AG10803 (cell line): ENCODE measurements at regions not wholly inside any gene's neighbourhood (a gene's known extent, or its start where the extent isn't known, plus 50 kb on each side); places are given as distances from the start of the nearest gene placed in this dataset.

ENCODE experiments used
- DNase-seq: peaks from one replicate; pipeline ENCODE4 v3.0.0; 2010; ENCODE audit warnings: low read depth
- H3K4me3 ChIP-seq: 2 replicates; pipeline ENCODE4 v1.5.1; 2011; ENCODE audit warnings: mild to moderate bottlenecking, low read length, control low read depth
- TF ChIP-seq, protein P1 (sequence below): conservative IDR thresholded peaks from 2 replicates; pipeline ENCODE4 v1.5.1; 2011; ENCODE audit warnings: mild to moderate bottlenecking, low read length, control low read depth, inconsistent platforms

DNA sequence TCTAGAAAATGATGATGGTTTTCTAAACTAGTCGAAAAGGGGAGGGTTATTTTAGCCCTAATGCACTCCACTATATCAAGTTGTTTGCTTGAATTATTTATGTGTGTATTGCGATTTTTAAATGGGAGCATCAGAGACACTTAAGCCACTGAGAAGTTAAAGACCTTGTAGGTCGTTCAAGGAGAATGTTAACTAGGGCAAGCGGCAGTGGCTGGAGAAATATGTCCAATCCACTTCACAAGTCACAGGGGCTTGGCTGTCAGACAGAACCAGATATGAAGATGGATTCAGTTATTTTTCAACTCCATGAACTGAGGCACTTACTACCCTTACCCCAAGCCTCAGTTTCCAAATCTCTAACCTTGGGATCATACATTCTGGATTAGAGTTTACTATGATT is 702.0 kb downstream of the CDH11 start:
- no peak overlapping the region for H3K4me3 ChIP-seq
- TF ChIP-seq, protein P1, sequence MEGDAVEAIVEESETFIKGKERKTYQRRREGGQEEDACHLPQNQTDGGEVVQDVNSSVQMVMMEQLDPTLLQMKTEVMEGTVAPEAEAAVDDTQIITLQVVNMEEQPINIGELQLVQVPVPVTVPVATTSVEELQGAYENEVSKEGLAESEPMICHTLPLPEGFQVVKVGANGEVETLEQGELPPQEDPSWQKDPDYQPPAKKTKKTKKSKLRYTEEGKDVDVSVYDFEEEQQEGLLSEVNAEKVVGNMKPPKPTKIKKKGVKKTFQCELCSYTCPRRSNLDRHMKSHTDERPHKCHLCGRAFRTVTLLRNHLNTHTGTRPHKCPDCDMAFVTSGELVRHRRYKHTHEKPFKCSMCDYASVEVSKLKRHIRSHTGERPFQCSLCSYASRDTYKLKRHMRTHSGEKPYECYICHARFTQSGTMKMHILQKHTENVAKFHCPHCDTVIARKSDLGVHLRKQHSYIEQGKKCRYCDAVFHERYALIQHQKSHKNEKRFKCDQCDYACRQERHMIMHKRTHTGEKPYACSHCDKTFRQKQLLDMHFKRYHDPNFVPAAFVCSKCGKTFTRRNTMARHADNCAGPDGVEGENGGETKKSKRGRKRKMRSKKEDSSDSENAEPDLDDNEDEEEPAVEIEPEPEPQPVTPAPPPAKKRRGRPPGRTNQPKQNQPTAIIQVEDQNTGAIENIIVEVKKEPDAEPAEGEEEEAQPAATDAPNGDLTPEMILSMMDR, result no peak
- no peak for DNase-seq

DNA sequence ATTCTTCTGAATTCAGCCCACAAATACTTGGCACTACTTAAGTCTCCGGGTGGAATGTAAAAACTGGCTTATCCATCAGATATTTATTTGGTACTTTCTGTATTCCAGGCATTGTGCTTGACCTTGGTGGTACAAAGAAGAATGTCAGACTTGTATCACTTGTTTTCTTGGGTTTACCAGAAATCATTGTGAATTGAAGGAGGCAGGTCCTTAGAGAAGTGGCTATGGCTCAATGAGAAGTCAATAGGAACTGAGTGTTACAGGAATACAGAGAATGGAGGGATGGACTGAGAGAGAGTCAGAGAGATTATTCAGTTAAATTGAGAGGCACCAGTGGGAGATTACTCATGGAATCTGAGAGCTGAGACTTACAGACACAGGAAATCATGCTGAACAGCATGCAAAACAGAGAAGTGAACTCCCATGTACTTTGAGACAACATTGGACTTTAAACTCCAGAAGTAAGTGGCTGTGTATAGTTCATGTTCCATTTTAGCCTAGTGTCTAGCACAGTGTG is 704.1 kb downstream of the CDH11 start:
- H3K4me3 ChIP-seq, result no peak overlapping the region; the same call in 1 of the 2 replicates
- TF ChIP-seq, protein P1, result no peak
- peak; percentile 98 for DNase-seq

DNA sequence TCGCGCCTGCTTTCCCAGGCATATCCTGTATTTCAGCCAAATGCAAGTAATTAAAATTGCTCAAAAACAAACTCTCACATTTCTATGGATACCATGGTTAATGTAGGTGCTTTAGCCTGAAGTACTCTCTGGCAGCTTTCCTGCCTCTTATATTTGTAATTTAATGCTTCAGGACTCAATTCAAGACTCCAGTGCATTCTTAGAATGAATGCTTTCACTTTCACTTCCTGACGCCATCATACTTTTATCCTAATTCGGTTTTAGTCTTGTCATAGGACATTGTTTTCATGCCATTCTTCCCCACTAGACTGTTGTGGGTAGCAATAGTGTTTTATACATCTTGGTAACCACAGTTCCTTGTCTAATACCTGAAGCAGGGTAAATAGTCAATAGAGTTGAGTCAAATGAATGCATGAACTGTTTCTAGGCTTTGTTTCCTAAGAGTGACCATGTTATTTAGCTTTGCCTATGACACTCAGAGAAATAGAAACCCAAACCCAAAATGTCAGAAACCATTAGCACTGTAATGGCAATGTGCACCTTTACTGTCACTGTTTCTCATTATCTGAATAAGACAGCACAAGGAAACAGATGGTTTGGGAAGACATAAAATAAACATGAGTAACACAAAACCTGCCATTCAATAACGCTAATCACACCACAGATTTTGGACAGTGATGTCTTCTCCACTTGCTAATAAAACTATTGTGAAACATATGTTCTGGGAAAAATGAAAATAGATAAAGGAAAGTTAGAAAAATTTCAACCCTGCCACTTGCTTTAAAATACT is 705.5 kb downstream of the CDH11 start:
- peak overlapping the region; percentile 30 for H3K4me3 ChIP-seq
- DNase-seq, result peak; percentile 91

DNA sequence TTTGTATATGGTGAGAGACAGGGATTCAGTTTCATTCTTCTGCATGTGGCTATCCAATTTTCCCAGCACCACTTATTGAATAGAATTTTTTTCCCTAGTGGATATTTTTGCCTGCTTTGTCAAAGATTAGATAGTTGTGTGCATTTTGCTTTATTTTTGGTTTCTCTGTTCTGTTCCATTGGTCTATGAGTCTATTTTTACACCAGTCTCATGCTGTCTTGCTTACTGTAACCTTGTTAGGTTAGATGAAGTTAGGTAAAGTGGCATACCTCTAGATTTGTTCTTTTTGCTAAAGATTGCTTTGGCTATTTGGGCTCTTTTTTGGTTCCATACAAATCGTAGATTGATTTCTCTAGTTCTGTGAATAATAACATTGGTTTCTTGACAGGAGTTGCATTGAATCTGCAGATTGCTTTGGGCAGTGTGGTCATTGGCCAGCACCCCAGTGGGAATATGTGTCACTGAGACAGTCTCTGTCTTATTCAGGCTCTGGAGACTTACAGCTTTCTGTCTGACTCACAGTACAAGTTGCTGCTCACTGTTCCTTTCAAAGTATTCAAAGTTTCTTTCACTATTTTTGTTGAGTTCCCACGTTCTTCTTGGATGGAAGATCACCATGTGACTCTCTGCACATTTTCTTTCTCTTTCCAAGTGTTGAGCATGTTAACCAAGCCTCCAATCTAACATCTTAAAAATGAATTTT is 709.1 kb downstream of the CDH11 start:
- peak; percentile 74 for DNase-seq
- TF ChIP-seq, protein P1, result no peak
- no peak overlapping the region for H3K4me3 ChIP-seq

More for the DNA sequence above, 705.5 kb downstream of the CDH11 start:
- TF ChIP-seq, protein P1, result no peak

DNA sequence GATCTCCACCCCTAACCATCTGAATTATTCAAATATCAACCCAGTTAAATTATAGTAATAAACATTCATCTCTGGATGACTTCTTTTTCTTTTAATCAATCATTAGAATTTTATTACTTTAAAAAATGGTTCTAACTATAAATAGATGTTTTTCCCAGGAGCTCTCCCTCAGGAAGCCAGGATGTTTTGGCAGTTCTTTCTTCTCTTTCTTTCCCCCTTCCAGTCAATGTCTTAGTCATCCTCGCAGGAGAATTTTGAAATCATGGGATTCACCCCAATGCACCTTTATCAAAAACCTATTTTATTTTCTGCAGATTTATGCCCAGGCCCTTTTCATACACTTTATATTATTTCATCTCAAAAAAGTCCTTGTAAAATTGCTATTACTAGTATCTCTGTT is 711.6 kb downstream of the CDH11 start:
- no peak for DNase-seq
- TF ChIP-seq, protein P1, result no peak

DNA sequence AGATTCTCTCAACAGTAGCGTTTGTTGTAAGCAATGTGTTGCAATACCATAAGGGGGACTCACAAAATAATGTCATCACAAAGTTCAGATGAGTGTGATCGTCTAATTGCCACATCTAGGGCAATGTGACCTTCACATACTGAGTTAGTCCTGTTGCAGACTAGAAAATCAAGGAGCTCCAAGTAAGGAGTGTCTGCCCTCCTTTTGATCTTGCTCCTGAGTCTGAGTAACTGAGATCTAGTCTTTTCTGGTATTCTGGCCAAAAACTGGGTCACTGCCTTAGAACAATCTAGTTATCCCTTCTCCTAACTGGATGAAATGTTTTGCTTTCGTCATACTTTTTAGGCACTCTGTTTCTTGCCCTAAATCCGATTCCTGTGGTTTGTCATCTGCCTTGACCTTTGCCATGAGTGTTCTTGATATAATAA is 712.1 kb downstream of the CDH11 start:
- peak; percentile 42 for DNase-seq
- H3K4me3 ChIP-seq, result no peak overlapping the region
- TF ChIP-seq, protein P1, result no peak

More for the DNA sequence above, 711.6 kb downstream of the CDH11 start:
- no peak overlapping the region for H3K4me3 ChIP-seq
